Prostate gland (tissue), 2 donors: ENCODE measurements at regions not wholly inside any gene's neighbourhood (a gene's known extent, or its start where the extent isn't known, plus 50 kb on each side); places are given as distances from the start of the nearest gene placed in this dataset.

Source experiments
- DNase-seq: peaks from one replicate; pipeline ENCODE4 v3.0.0-alpha.2; 2019; ENCODE audit warnings: low spot score
- H3K27ac ChIP-seq, 2 donors: fragments of 200-600 bp; sonication (generic); 2 replicates each; pipeline ENCODE4 v1.5.1; 2017 to 2019
- H3K27me3 ChIP-seq: fragments of 200-600 bp; sonication (generic); replicated peaks from 2 replicates; pipeline ENCODE4 v1.5.1; 2019; ENCODE audit not compliant: insufficient read depth
- H3K36me3 ChIP-seq, 2 donors: fragments of 200-600 bp; sonication (generic); 1 replicate in 1 of 2; 2 replicates in 1 of 2; pipeline versions ENCODE4 v1.5.1 to v1.8.1; 2017 to 2019
- H3K4me1 ChIP-seq: fragments of 200-600 bp; sonication (generic); replicated peaks from 2 replicates; pipeline ENCODE4 v1.5.1; 2019
- H3K4me3 ChIP-seq, 2 donors: fragments of 200-600 bp; sonication (generic); 2 replicates each; pipeline ENCODE4 v1.5.1; 2017 to 2019
- H3K9me3 ChIP-seq: fragments of 200-600 bp; sonication (generic); 2 replicates; pipeline ENCODE4 v1.5.1; 2017
- CTCF ChIP-seq, 4 experiments: fragments of 200-600 bp in 2 of 4; fragments of 450-650 bp in 2 of 4; sonication (generic) in 2 of 4; IDR thresholded peaks; 1 replicate in 3 of 4; 2 replicates in 1 of 4; pipeline ENCODE4 v1.5.1; 2016 to 2019; ENCODE audit warnings: antibody characterized with exemption in 4 of 4, mild to moderate bottlenecking in 2 of 4, moderate library complexity in 2 of 4
- POLR2A ChIP-seq: fragments of 450-650 bp; IDR thresholded peaks from one replicate; pipeline ENCODE4 v1.6.1; 2016; ENCODE audit warnings: antibody characterized with exemption, mild to moderate bottlenecking
- POLR2AphosphoS5 ChIP-seq: sonication (generic); formaldehyde crosslinking; IDR thresholded peaks from one replicate; pipeline ENCODE4 v1.6.1; 2017; ENCODE audit warnings: antibody characterized with exemption
- WGBS: methylation state at CpG from one replicate; pipeline ENCODE4 v1.1.5; 2018; 5-methylcytosine and 5-hydroxymethylcytosine counted together
- intact Hi-C: fragments of 100-400 bp; cut with DNase I; formaldehyde crosslinking; loops from one replicate; pipeline ENCODE4 v1.14.2; 2022

GRCh38 chr12:115485967-115486366 is 791.5 kb downstream of the MED13L start:
- Histone ChIP-seq H3K9me3 (no peaks in the 10 kb centered on the region), H3K27me3 (no peaks in the 10 kb centered on the region), H3K27ac (no peak overlapping the region), H3K36me3 (no peaks in the 10 kb centered on the region), H3K4me1 (no peaks in the 10 kb centered on the region), H3K4me3 (no peak overlapping the region)
- 42% methylated on average over 6 of the region's 6 CpGs for WGBS
- TF ChIP-seq CTCF (IDR thresholded peaks at IDR 0.05) = no peak
- TF ChIP-seq POLR2A = no peak
- no peak for TF ChIP-seq POLR2AphosphoS5
- DNase-seq = no peak
- intact Hi-C loops = no loop called here

DNA sequence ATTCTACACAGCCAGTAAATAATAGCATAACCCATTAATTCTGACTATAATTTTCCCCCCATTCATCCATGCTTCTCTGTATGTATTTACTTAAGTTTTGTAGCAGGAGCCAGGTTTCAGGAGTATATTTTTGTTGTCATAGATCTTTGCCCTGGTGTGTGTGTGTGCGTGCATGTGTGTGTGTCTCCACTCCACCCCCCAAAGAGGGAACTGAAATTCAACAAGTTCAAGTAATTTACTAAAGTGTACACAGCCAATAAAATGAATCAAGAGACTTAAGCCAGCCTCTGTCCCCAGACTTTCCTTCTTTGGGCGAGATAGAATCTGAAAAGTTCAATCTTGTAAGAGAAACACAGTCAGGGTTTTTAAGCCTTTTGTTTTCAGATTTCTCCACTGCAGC is 792.0 kb downstream of the MED13L start:
- Histone ChIP-seq H3K4me3 (no peak overlapping the region), H3K36me3 (no peaks in the 10 kb centered on the region), H3K27me3 (no peaks in the 10 kb centered on the region), H3K27ac (no peak overlapping the region), H3K9me3 (no peaks in the 10 kb centered on the region), H3K4me1 (no peaks in the 10 kb centered on the region)
- no peak for DNase-seq
- 53% methylated on average over 2 of the region's 2 CpGs for WGBS
- intact Hi-C loops = no loop called here
- TF ChIP-seq CTCF (IDR thresholded peaks at IDR 0.05) = no peak
- TF ChIP-seq POLR2A = no peak
- TF ChIP-seq POLR2AphosphoS5 = no peak

GRCh38 chr12:115482943-115483342 is 794.5 kb downstream of the MED13L start:
- no peak overlapping the region for H3K27ac ChIP-seq
- no peaks in the 10 kb centered on the region for H3K4me1 ChIP-seq
- no peaks in the 10 kb centered on the region for H3K36me3 ChIP-seq
- TF ChIP-seq POLR2A (no peak), CTCF (IDR thresholded peaks at IDR 0.05) (no peak), POLR2AphosphoS5 (no peak)
- H3K9me3 ChIP-seq = no peaks in the 10 kb centered on the region
- intact Hi-C loops = no loop called here
- H3K4me3 ChIP-seq = no peak overlapping the region
- H3K27me3 ChIP-seq = no peaks in the 10 kb centered on the region
- no peak for DNase-seq

- Histone ChIP-seq H3K27me3 (no peaks in the 10 kb centered on the region), H3K9me3 (no peaks in the 10 kb centered on the region), H3K36me3 (no peaks in the 10 kb centered on the region), H3K27ac (no peak overlapping the region), H3K4me1 (no peaks in the 10 kb centered on the region), H3K4me3 (no peak overlapping the region)
- DNase-seq = no peak
- TF ChIP-seq CTCF (IDR thresholded peaks at IDR 0.05) (no peak), POLR2A (no peak), POLR2AphosphoS5 (no peak)
- WGBS = 88% methylated on average over 2 of the region's 2 CpGs
- intact Hi-C loops = no loop called here
Measured at GRCh38 chr12:115481141-115481540, 796.4 kb downstream of the MED13L start.

DNA sequence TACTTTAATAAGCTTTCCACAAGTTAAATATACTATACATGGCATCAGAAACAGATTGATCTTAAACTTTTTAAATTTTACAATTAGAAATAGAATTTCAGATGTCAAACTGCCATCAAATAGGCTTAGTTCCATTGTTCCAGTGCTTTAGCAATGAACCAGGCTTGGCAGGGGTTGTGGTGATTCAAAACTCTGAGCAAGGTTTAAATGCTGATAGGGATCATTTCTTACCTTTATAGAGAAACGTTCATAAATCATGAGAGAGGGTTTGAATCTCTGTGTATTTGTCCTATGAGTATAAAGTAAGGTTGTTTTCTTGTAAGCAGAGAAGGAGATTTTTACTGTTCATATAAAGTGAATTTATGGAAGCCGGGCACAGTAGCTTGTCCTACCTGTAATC is 794.5 kb upstream of the TBX3 start:
- Histone ChIP-seq H3K4me3 (no peak overlapping the region), H3K9me3 (no peaks in the 10 kb centered on the region), H3K27me3 (no peaks in the 10 kb centered on the region), H3K4me1 (peaks cover 2% of the 10 kb centered on the region), H3K27ac (peak overlapping the region in 1 of 2 donors; percentile 0), H3K36me3 (no peaks in the 10 kb centered on the region)
- intact Hi-C loops = no loop called here
- DNase-seq = peak; percentile 74
- WGBS = 34% methylated on average over 2 of the region's 2 CpGs
- TF ChIP-seq POLR2AphosphoS5 (peak; percentile 89), POLR2A (no peak)
